HG03469 (cell line): ENCODE measurements at regions not wholly inside any gene's neighbourhood (a gene's known extent, or its start where the extent isn't known, plus 50 kb on each side); places are given as distances from the start of the nearest gene placed in this dataset.

ENCODE experiments used
- ATAC-seq: cut with Tn5 transposase; IDR thresholded peaks from one replicate; pipeline ENCODE4 v1.9.1; 2021; ENCODE audit warnings: mild to moderate bottlenecking, moderate library complexity, moderate number of reproducible peaks; ENCODE audit not compliant: unreplicated experiment

- no peak for ATAC-seq
These were observed 597.1 kb upstream of the PRMT6 start for GRCh38 chr1:106459418-106459817.

GRCh38 chr1:106465666-106466065, 590.8 kb upstream of the PRMT6 start:
- no peak for ATAC-seq

- no peak for ATAC-seq
These were observed 575.8 kb upstream of the PRMT6 start for GRCh38 chr1:106480629-106481028.

- no peak for ATAC-seq
These were observed 563.6 kb upstream of the PRMT6 start for GRCh38 chr1:106492880-106493279.

- ATAC-seq = no peak
These were observed 561.8 kb upstream of the PRMT6 start for GRCh38 chr1:106494646-106495045.

- no peak for ATAC-seq
These were observed 558.2 kb upstream of the PRMT6 start for GRCh38 chr1:106498238-106498637.

- no peak for ATAC-seq
These were observed 553.8 kb upstream of the PRMT6 start for GRCh38 chr1:106502659-106503058.

GRCh38 chr1:106515375-106515774, 541.1 kb upstream of the PRMT6 start:
- no peak for ATAC-seq

GRCh38 chr1:106517224-106517623, 539.2 kb upstream of the PRMT6 start:
- no peak for ATAC-seq

- ATAC-seq = no peak
These were observed 533.0 kb upstream of the PRMT6 start for GRCh38 chr1:106523497-106523896.

- ATAC-seq = no peak
These were observed 531.8 kb upstream of the PRMT6 start for GRCh38 chr1:106524631-106525030.

GRCh38 chr1:106526650-106527049, 529.8 kb upstream of the PRMT6 start:
- ATAC-seq = no peak

GRCh38 chr1:106534612-106535011, 521.9 kb upstream of the PRMT6 start:
- no peak for ATAC-seq

GRCh38 chr1:106536741-106537140, 519.7 kb upstream of the PRMT6 start:
- no peak for ATAC-seq

GRCh38 chr1:106548726-106549125, 507.7 kb upstream of the PRMT6 start:
- ATAC-seq = no peak

- no peak for ATAC-seq
These were observed 502.2 kb upstream of the PRMT6 start for GRCh38 chr1:106554294-106554693.

GRCh38 chr1:106555571-106555970, 500.9 kb upstream of the PRMT6 start:
- no peak for ATAC-seq

GRCh38 chr1:106564192-106564591, 492.3 kb upstream of the PRMT6 start:
- ATAC-seq = no peak

- ATAC-seq = no peak
These were observed 488.1 kb upstream of the PRMT6 start for GRCh38 chr1:106568201-106568974.

GRCh38 chr1:106571109-106571508, 485.4 kb upstream of the PRMT6 start:
- ATAC-seq = no peak

- ATAC-seq = no peak
These were observed 472.4 kb upstream of the PRMT6 start for GRCh38 chr1:106584107-106584506.

- ATAC-seq = no peak
These were observed 471.8 kb upstream of the PRMT6 start for GRCh38 chr1:106584676-106585075.

- no peak for ATAC-seq
These were observed 455.8 kb upstream of the PRMT6 start for GRCh38 chr1:106600626-106601025.
